ENCODE measurements at regions not wholly inside any gene's neighbourhood (a gene's known extent, or its start where the extent isn't known, plus 50 kb on each side); places are given as distances from the start of the nearest gene placed in this dataset.
"Not testable (repeated sequence)": the region's sequence is repeated elsewhere in the genome, so short reads cannot be mapped to it uniquely, and the experiment has no call there.

- DNase-seq (ENCODE audit: low read depth), result no peak
These were observed 2112.9 kb upstream of the WWC1 start for GRCh38 chr5:166178411-166179080.

DNA sequence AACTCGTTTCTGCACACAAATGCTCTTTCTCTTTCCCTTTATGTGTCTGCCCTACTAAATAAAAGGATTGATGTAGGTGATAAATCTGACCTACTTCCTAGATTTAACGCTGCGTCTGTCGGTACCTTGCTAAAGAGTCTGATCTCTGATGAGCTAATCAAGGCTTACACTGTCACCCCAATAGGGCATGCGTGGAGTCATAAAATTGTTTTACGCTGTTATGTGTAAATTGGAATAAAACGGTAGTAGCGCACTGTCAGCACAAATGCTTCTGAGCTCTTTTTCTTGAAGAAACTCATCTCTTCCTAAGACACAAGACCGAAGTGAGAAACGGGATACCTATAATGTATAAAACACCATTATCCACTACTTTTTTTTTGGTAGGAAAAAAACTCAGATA is 2106.3 kb upstream of the WWC1 start:
- DNase-seq (ENCODE audit: low read depth), result no peak

DNA sequence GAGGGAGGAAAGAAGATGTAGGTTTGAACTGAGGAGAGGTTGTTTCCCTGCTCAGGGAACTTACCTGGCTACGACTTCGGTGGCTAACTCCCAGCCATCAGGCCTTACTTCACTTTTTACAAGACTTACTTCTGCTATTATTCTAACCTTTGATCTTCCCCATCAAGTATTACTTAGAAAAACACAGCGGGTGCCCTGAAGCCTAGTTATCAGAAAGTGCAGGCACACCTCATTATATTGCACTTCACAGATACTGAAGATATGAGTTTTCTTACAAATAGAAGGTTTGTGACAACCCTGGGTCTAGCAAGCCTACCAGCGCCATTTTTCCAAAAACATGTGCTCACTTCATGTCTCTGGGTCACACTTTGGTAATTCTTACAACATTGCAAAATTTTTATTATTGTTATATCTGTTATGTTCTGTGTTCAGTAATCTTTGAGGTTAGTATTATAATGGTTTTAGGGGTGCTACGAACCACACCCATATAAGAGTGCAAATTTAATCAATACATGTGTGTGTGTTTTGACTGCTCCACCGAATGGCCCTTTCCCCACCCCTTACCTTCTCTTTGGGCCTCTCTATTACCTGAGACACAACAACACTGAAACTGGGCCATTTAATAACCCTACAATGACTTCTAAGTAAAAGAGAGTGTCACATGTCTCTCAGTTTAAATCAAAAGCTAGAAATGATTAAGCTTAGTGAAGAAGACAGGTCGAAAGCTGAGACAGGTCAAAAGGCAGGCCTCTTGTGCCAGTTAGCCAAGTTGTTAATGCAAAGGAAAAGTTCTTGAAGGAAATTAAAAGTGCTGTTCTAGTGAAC is 2102.7 kb upstream of the WWC1 start:
- DNase-seq (ENCODE audit: low read depth), result no peak

DNA sequence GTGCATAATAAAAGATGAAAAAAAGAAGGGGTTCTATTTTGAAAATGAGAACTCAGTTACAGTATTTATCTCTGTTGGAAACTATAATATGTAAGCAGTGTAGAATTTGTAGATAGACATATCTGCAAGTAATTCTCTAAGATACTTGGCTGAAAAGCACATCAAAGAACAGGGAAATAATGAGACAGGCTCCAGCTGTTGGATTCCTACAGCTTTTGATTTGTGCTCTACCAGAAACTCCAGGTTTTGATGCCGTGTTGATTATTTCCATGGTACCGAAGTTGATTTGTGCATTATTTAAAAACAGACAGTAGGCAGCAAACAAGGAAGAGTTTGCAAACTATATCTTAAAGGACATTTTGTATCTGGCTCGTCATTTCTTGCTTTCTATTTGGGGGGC is 2098.7 kb upstream of the WWC1 start:
- DNase-seq (ENCODE audit: low read depth), result no peak

- DNase-seq (ENCODE audit: low read depth), result no peak
These were observed 2095.5 kb upstream of the WWC1 start for GRCh38 chr5:166195981-166196380.

DNA sequence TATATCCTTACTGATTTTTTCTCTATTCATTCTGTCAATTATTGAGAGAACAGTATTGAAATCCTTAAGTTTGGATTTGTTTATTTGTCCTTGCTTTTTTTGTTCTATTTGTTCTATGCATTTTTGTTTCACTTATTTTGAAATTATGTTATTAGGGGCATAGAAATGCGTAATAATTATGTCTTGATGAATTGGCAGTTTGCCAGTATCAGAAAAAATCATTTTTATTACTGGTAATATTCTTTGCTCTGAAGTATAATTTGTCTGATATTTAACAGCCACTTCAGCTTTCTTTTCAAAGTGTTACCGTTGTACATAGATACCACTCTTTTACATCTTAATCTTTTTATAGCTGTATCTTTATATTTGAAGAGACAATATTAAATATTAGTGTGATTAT is 2090.9 kb upstream of the WWC1 start:
- DNase-seq (ENCODE audit: low read depth), result no peak

GRCh38 chr5:166211640-166212039 is 2079.8 kb upstream of the WWC1 start:
- no peak for DNase-seq (ENCODE audit: low read depth)

DNA sequence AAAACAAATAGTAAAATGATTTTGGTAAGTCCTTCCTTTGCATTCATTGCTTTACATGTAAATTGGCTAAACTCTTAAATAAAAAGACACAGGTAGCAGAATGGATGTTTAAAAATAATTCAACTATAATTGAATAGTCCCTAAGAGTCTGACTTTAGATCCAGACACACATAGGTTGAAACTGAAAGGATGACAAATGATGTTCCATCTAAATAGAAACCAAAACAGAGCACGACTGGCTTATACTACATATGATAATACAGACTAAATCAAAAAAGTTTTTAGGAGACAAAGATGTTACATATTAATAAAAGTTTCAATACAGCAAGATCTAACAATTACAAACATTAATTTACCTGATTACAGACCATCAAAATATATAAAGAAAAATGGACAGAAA is 2055.1 kb upstream of the WWC1 start:
- no peak for DNase-seq (ENCODE audit: low read depth)

DNA sequence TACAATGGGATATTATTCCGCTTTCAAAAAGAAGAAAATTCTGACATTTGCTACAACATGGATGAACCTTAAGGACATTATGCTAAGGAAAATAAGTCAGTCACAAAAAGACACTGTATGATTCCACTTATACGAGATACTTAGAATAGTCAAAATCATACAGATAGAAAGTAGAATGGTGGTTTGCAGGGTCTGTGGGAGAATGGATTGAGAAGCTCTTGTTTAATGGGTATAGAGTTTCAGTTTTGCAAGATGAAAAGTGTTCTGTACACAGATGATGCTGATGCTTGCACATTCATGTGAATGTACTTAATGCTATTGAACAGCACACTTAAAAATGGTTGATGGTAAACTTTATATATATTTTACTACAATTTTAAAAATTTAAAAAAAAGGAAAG is 2050.7 kb upstream of the WWC1 start:
- DNase-seq (ENCODE audit: low read depth), result no peak

- no peak for DNase-seq (ENCODE audit: low read depth)
These were observed 2045.9 kb upstream of the WWC1 start for GRCh38 chr5:166245556-166245955.

GRCh38 chr5:166251786-166252185 is 2039.7 kb upstream of the WWC1 start:
- DNase-seq (ENCODE audit: low read depth), result no peak

DNA sequence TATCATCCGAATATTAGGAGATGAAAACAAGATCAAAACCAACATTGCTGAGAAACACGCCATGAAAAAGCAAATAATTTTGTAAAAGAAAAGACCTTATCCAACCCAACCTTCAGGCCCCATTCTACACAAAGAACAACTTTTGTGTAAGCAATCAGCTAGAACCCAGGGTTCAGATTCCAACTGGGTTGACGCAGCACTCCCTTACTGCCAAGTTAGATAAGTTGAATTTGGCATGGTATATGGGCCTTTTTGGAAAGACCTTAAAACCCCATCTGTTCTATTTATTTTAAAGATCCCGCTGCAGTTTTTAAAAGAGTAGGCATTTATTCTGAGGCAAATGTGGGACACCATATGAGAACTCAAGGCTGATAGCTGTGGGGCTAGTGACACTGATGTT is 2033.8 kb upstream of the WWC1 start:
- DNase-seq (ENCODE audit: low read depth), result no peak

- DNase-seq (ENCODE audit: low read depth), result no peak
These were observed 2029.0 kb upstream of the WWC1 start for GRCh38 chr5:166262395-166262794.

- DNase-seq (ENCODE audit: low read depth), result no peak
These were observed 2023.5 kb upstream of the WWC1 start for GRCh38 chr5:166267907-166268306.

DNA sequence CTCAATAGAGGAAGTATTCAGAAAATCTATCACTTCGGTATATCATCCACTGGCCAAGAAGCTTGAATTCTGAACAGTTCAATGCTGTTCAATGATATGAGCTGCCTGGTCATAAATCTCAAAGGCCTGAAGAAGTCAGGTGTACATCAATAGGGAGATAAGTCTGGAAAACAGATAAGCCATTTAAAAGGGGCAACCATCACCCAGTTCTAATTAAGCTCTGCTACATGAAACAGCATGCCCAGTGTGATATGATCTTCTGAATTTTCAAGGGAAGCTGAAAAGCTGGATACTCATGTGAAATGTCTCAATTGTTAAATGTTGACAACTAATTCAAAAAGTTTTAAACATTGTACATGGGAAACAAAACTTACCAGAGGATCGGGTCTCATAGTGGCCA is 2020.7 kb upstream of the WWC1 start:
- no peak for DNase-seq (ENCODE audit: low read depth)

- DNase-seq (ENCODE audit: low read depth), result no peak
These were observed 2015.4 kb upstream of the WWC1 start for GRCh38 chr5:166276006-166276405.

GRCh38 chr5:166279828-166280227 is 2011.6 kb upstream of the WWC1 start:
- DNase-seq (ENCODE audit: low read depth), result no peak

GRCh38 chr5:166281433-166281832 is 2010.0 kb upstream of the WWC1 start:
- no peak for DNase-seq (ENCODE audit: low read depth)

DNA sequence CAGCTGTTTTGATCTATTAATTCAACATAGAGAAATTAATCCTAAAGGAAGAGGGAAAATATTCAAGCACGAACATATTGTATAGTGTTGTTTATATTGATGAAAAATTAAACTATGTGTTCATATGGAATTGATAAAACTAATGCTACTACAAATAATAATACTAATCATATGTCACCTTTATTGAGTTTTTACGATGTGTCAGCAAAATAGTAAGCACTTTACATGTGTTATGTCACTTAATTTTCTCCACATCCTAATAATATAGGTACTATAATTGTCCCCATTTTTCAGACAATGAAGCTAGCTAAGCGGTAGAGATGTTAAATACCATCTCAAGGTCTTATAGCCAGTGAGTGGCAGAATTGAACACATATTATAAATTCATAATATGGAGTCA is 2008.5 kb upstream of the WWC1 start:
- no peak for DNase-seq (ENCODE audit: low read depth)

DNA sequence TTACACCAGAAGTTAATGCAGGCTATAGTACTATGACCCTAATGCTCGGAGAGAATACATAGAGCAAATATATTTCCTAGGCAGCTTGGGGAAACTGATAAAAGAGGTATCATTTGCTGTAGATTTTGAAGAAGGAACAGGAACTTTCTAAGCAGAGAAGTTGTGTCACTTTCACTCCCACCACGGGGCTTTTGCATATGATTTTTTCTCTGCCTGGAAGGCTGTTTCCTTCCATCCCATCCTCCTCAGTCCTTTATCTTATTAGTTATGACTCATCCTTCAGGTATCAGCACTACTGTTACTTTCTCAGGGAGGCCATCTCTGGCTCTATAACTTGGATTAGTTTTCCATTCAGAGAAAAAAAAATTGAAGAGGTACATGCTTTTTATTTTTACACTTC is 2006.1 kb upstream of the WWC1 start:
- no peak for DNase-seq (ENCODE audit: low read depth)

- no peak for DNase-seq (ENCODE audit: low read depth)
These were observed 2004.6 kb upstream of the WWC1 start for GRCh38 chr5:166286832-166287231.

GRCh38 chr5:166287866-166288265 is 2003.6 kb upstream of the WWC1 start:
- DNase-seq (ENCODE audit: low read depth), result no peak

GRCh38 chr5:166291800-166292199 is 1999.6 kb upstream of the WWC1 start:
- not testable (repeated sequence) for DNase-seq (ENCODE audit: low read depth)

GRCh38 chr5:166293892-166294291 is 1997.6 kb upstream of the WWC1 start:
- DNase-seq (ENCODE audit: low read depth), result no peak
